H9 (cell line): ENCODE measurements at regions not wholly inside any gene's neighbourhood (a gene's known extent, or its start where the extent isn't known, plus 50 kb on each side); places are given as distances from the start of the nearest gene placed in this dataset.

Source experiments
- DNase-seq: peaks from one replicate; pipeline ENCODE4 v3.0.0-alpha.2; 2017
- H2AFZ ChIP-seq: one replicate; pipeline ENCODE4 v1.6.1; 2013; ENCODE audit warnings: mild to moderate bottlenecking, low read length, control low read depth, moderate library complexity
- H2AK5ac ChIP-seq: 2 replicates; pipeline ENCODE4 v1.6.1; 2013; ENCODE audit warnings: low read length, control low read depth, mixed read lengths; ENCODE audit not compliant: insufficient read length
- H2BK120ac ChIP-seq: one replicate; pipeline ENCODE4 v1.6.1; 2013; ENCODE audit warnings: low read depth, mild to moderate bottlenecking, low read length, control low read depth, inconsistent platforms; ENCODE audit not compliant: poor library complexity, severe bottlenecking
- H2BK12ac ChIP-seq: 2 replicates; pipeline ENCODE4 v1.6.1; 2013; ENCODE audit warnings: low read length, control low read depth, mixed read lengths, low read depth; ENCODE audit not compliant: insufficient read length
- H2BK15ac ChIP-seq: 2 replicates; pipeline ENCODE4 v1.6.1; 2013; ENCODE audit warnings: low read depth, low read length, control low read depth
- H2BK20ac ChIP-seq: one replicate; pipeline ENCODE4 v1.6.1; 2013; ENCODE audit warnings: low read depth, mild to moderate bottlenecking, low read length, control low read depth, inconsistent platforms; ENCODE audit not compliant: poor library complexity, severe bottlenecking
- H2BK5ac ChIP-seq: 2 replicates; pipeline ENCODE4 v1.6.1; 2013; ENCODE audit warnings: low read length, control low read depth, mixed read lengths; ENCODE audit not compliant: insufficient read length
- H3K14ac ChIP-seq: 2 replicates; pipeline ENCODE4 v1.6.1; 2013; ENCODE audit warnings: low read length, control low read depth; ENCODE audit not compliant: insufficient read depth
- H3K18ac ChIP-seq: 2 replicates; pipeline ENCODE4 v1.6.1; 2013; ENCODE audit warnings: low read depth, mild to moderate bottlenecking, mixed read lengths, low read length, control low read depth; ENCODE audit not compliant: insufficient read length
- H3K23ac ChIP-seq: 2 replicates; pipeline ENCODE4 v1.6.1; 2013; ENCODE audit warnings: low read length, control low read depth, mixed read lengths, low read depth; ENCODE audit not compliant: insufficient read length
- H3K23me2 ChIP-seq: 2 replicates; pipeline ENCODE4 v1.6.1; 2013; ENCODE audit warnings: low read depth, mild to moderate bottlenecking, mixed read lengths, low read length, control low read depth; ENCODE audit not compliant: insufficient read length, poor library complexity, severe bottlenecking
- H3K27ac ChIP-seq: 2 replicates; pipeline ENCODE4 v1.5.1; 2013; ENCODE audit warnings: low read length, control low read depth, mixed read lengths, low read depth; ENCODE audit not compliant: insufficient read length
- H3K27me3 ChIP-seq: 2 replicates; pipeline ENCODE4 v1.6.1; 2013; ENCODE audit warnings: low read length, control low read depth, inconsistent platforms; ENCODE audit not compliant: insufficient read depth
- H3K4ac ChIP-seq: 2 replicates; pipeline ENCODE4 v1.6.1; 2013; ENCODE audit warnings: low read depth, mild to moderate bottlenecking, control low read depth, inconsistent platforms, low read length, moderate library complexity
- H3K4me1 ChIP-seq: 2 replicates; pipeline ENCODE4 v1.6.1; 2013; ENCODE audit warnings: low read length, control low read depth, inconsistent platforms; ENCODE audit not compliant: insufficient read depth
- H3K4me2 ChIP-seq: 2 replicates; pipeline ENCODE4 v1.6.1; 2013; ENCODE audit warnings: low read length, control low read depth, mixed read lengths; ENCODE audit not compliant: insufficient read length, insufficient read depth
- H3K56ac ChIP-seq: 2 replicates; pipeline ENCODE4 v1.6.1; 2013; ENCODE audit warnings: low read depth, mild to moderate bottlenecking, mixed read lengths, low read length, control low read depth; ENCODE audit not compliant: insufficient read length
- H3K79me1 ChIP-seq: 2 replicates; pipeline ENCODE4 v1.6.1; 2013; ENCODE audit warnings: low read depth, mild to moderate bottlenecking, moderate library complexity, low read length, control low read depth, inconsistent platforms; ENCODE audit not compliant: insufficient read depth, poor library complexity, severe bottlenecking
- H3K79me2 ChIP-seq: 2 replicates; pipeline ENCODE4 v1.6.1; 2013; ENCODE audit warnings: low read length, control low read depth, inconsistent platforms; ENCODE audit not compliant: insufficient read depth
- H3K9ac ChIP-seq: 2 replicates; pipeline ENCODE4 v1.6.1; 2013; ENCODE audit warnings: low read length, control low read depth, mixed read lengths; ENCODE audit not compliant: insufficient read length; ENCODE audit errors: extremely low read depth
- H3K9me3 ChIP-seq: one replicate; pipeline ENCODE4 v1.6.1; 2013; ENCODE audit warnings: low read depth, low read length, inconsistent platforms; ENCODE audit not compliant: control insufficient read depth
- H3T11ph ChIP-seq: one replicate; pipeline ENCODE4 v1.6.1; 2013; ENCODE audit warnings: mild to moderate bottlenecking, low read length, control low read depth, inconsistent platforms
- H4K20me1 ChIP-seq: one replicate; pipeline ENCODE4 v1.6.1; 2013; ENCODE audit not compliant: control insufficient read depth, insufficient read length, insufficient read depth
- H4K5ac ChIP-seq: 2 replicates; pipeline ENCODE4 v1.6.1; 2013; ENCODE audit warnings: low read depth, mild to moderate bottlenecking, mixed read lengths, low read length, control low read depth; ENCODE audit not compliant: insufficient read length
- H4K8ac ChIP-seq: replicated peaks from 2 replicates; pipeline ENCODE4 v1.6.1; 2013; ENCODE audit warnings: low read length, control low read depth, mixed read lengths, low read depth; ENCODE audit not compliant: insufficient read length
- H4K91ac ChIP-seq: 2 replicates; pipeline ENCODE4 v1.6.1; 2013; ENCODE audit warnings: low read depth, mild to moderate bottlenecking, moderate library complexity, mixed read lengths, low read length, control low read depth; ENCODE audit not compliant: insufficient read length
- H3K27ac Mint-ChIP-seq, 3 experiments: 2 replicates in 2 of 3; 3 replicates in 1 of 3; pipeline ENCODE4 v1.8.0; 2020 to 2021; ENCODE audit warnings: mixed read lengths in 3 of 3, mild to moderate bottlenecking in 1 of 3, moderate library complexity in 1 of 3
- H3K27me3 Mint-ChIP-seq: 2 replicates; pipeline ENCODE4 v1.8.0; 2021; ENCODE audit warnings: low read depth, mild to moderate bottlenecking, moderate library complexity, mixed read lengths
- H3K36me3 Mint-ChIP-seq, 3 experiments: 2 replicates in 2 of 3; 3 replicates in 1 of 3; pipeline ENCODE4 v1.8.0; 2020 to 2021; ENCODE audit warnings: low read depth in 3 of 3, mixed read lengths in 3 of 3; ENCODE audit not compliant: insufficient read depth in 1 of 3
- H3K4me1 Mint-ChIP-seq, 2 experiments: 2 replicates each; pipeline ENCODE4 v1.8.0; 2020; ENCODE audit warnings: mixed read lengths in 2 of 2
- H3K4me3 Mint-ChIP-seq, 2 experiments: 2 replicates in 1 of 2; 3 replicates in 1 of 2; pipeline ENCODE4 v1.8.0; 2020 to 2021; ENCODE audit warnings: mild to moderate bottlenecking in 2 of 2, mixed read lengths in 2 of 2, moderate library complexity in 1 of 2
- H3K9me3 Mint-ChIP-seq, 2 experiments: 2 replicates in 1 of 2; 3 replicates in 1 of 2; pipeline ENCODE4 v1.8.0; 2020; ENCODE audit warnings: mild to moderate bottlenecking in 2 of 2, mixed read lengths in 2 of 2, moderate library complexity in 1 of 2
- WGBS: extraction: QIAGEN DNeasy Blood & Tissue Kit; methylation state at CpG from one replicate; pipeline ENCODE4 v1.1.7; 2013; ENCODE audit warnings: missing lambda C conversion rate, low lambda C conversion rate, mixed read lengths; ENCODE audit not compliant: insufficient read length; ENCODE audit errors: extremely low coverage; 5-methylcytosine and 5-hydroxymethylcytosine counted together
- TF ChIP-seq, protein P1 (sequence below): fragments of 200-600 bp; sonication (generic); conservative IDR thresholded peaks from 3 replicates; pipeline ENCODE4 v1.8.0; 2021; ENCODE audit warnings: antibody characterized with exemption, mild to moderate bottlenecking

DNA sequence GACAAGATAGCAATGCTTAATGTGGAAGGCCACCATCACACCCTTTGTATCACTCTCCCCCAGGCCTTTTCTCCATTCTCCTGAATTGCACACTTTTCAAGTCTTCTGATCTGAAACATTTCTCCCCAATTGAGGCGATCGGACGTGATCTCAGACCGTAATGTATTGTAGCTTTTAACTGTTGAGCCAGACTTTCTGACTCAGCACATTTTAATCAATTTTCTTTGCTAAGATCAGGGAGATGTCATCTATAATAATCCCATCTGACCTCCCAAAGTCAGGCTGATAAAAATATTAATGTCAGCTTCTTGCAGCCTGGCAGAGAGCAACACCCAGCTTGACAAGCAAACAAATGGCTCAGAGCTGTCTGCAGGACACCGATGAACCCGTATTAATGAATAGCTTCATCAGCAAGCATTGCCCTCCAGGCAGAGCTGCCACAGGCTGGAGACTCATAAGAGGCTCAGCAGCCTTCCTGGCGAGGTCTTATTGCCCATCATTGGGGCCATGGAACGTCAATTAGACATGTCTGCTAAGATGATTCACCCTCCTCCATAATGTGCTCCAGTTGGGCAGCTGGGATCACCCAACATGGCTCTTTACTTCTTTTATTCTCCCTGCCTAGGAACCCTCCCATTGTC lies 60.2 kb upstream of the UQCRFS1 start:
- Histone ChIP-seq H2BK120ac (no peak overlapping the region), H3K4me2 (no peak overlapping the region), H3K9ac (no peak overlapping the region), H3K9me3 (no peaks in the 10 kb centered on the region), H3K4me1 (no peaks in the 10 kb centered on the region; the same call in 1 of the 2 replicates), H3T11ph (no peak overlapping the region), H3K4ac (no peak overlapping the region), H3K56ac (no peak overlapping the region), H3K27me3 (no peaks in the 10 kb centered on the region), H4K91ac (no peak overlapping the region), H3K23me2 (no peaks in the 10 kb centered on the region), H2BK12ac (no peak overlapping the region), H3K79me1 (no peaks in the 10 kb centered on the region), H2AK5ac (no peak overlapping the region), H2BK5ac (no peak overlapping the region), H3K14ac (no peak overlapping the region), H3K27ac (no peak overlapping the region), H3K79me2 (no peaks in the 10 kb centered on the region), H2BK15ac (no peak overlapping the region), H3K23ac (no peak overlapping the region), H4K5ac (no peak overlapping the region), H2BK20ac (no peak overlapping the region), H2AFZ (no peak overlapping the region), H3K18ac (no peak overlapping the region), H4K20me1 (no peaks in the 10 kb centered on the region), H4K8ac (no peak overlapping the region)
- peaks cover 1 to 3% of the 10 kb centered on the region in 2 experiments; a peak in 2 of 5 replicates for H3K9me3 Mint-ChIP-seq
- DNase-seq, result peak; percentile 17
- TF ChIP-seq, protein P1, sequence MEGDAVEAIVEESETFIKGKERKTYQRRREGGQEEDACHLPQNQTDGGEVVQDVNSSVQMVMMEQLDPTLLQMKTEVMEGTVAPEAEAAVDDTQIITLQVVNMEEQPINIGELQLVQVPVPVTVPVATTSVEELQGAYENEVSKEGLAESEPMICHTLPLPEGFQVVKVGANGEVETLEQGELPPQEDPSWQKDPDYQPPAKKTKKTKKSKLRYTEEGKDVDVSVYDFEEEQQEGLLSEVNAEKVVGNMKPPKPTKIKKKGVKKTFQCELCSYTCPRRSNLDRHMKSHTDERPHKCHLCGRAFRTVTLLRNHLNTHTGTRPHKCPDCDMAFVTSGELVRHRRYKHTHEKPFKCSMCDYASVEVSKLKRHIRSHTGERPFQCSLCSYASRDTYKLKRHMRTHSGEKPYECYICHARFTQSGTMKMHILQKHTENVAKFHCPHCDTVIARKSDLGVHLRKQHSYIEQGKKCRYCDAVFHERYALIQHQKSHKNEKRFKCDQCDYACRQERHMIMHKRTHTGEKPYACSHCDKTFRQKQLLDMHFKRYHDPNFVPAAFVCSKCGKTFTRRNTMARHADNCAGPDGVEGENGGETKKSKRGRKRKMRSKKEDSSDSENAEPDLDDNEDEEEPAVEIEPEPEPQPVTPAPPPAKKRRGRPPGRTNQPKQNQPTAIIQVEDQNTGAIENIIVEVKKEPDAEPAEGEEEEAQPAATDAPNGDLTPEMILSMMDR, result no peak
- WGBS, result no CpG with 5 or more reads among the region's 8 CpGs
- peaks cover 3% of the 10 kb centered on the region for H3K27me3 Mint-ChIP-seq
- H3K4me3 Mint-ChIP-seq, result no peak overlapping the region
- no peak overlapping the region for H3K27ac Mint-ChIP-seq
- peaks cover 0 to 4% (median 0%) of the 10 kb centered on the region in 3 experiments; a peak in 1 of 7 replicates for H3K36me3 Mint-ChIP-seq
- H3K4me1 Mint-ChIP-seq, result peaks cover 21 to 31% of the 10 kb centered on the region in 2 experiments
